ENCODE measurements at regions not wholly inside any gene's neighbourhood (a gene's known extent, or its start where the extent isn't known, plus 50 kb on each side); places are given as distances from the start of the nearest gene placed in this dataset.

- TF ChIP-seq, protein P1, sequence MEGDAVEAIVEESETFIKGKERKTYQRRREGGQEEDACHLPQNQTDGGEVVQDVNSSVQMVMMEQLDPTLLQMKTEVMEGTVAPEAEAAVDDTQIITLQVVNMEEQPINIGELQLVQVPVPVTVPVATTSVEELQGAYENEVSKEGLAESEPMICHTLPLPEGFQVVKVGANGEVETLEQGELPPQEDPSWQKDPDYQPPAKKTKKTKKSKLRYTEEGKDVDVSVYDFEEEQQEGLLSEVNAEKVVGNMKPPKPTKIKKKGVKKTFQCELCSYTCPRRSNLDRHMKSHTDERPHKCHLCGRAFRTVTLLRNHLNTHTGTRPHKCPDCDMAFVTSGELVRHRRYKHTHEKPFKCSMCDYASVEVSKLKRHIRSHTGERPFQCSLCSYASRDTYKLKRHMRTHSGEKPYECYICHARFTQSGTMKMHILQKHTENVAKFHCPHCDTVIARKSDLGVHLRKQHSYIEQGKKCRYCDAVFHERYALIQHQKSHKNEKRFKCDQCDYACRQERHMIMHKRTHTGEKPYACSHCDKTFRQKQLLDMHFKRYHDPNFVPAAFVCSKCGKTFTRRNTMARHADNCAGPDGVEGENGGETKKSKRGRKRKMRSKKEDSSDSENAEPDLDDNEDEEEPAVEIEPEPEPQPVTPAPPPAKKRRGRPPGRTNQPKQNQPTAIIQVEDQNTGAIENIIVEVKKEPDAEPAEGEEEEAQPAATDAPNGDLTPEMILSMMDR (IDR thresholded peaks at IDR 0.05; ENCODE audit: low read length): no peak
- TF ChIP-seq EZH2 (IDR thresholded peaks at IDR 0.05; ENCODE audit: borderline replicate concordance, low read length): no peak
Observed at GRCh38 chr18:66769375-66769774, 165.5 kb upstream of the CDH19 start.
